ENCODE measurements at regions not wholly inside any gene's neighbourhood (a gene's known extent, or its start where the extent isn't known, plus 50 kb on each side); places are given as distances from the start of the nearest gene placed in this dataset.

DNA sequence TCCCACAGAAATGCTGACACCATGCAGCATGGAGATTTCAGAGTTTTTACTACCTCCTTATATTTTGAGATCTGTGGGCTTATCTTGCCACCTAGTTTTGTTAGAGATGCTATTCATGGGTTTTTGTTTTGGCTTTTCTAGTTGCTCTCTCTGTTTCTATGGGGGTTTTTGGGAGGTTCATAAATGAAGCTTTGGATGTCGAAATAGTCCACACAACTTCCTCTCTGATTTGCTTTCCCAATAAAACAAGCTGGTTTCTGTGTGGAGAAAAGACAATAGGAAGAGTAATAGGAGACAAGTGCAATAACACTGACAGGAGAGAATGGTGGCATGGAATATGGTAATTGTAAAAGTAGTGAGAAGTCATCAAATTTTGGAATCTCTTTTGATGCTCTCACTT is 106.8 kb upstream of the GPR149 start:
- TF ChIP-seq, protein P1, sequence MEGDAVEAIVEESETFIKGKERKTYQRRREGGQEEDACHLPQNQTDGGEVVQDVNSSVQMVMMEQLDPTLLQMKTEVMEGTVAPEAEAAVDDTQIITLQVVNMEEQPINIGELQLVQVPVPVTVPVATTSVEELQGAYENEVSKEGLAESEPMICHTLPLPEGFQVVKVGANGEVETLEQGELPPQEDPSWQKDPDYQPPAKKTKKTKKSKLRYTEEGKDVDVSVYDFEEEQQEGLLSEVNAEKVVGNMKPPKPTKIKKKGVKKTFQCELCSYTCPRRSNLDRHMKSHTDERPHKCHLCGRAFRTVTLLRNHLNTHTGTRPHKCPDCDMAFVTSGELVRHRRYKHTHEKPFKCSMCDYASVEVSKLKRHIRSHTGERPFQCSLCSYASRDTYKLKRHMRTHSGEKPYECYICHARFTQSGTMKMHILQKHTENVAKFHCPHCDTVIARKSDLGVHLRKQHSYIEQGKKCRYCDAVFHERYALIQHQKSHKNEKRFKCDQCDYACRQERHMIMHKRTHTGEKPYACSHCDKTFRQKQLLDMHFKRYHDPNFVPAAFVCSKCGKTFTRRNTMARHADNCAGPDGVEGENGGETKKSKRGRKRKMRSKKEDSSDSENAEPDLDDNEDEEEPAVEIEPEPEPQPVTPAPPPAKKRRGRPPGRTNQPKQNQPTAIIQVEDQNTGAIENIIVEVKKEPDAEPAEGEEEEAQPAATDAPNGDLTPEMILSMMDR (IDR thresholded peaks at IDR 0.05) = no peak
- TF ChIP-seq POLR2A (IDR thresholded peaks at IDR 0.05) = no peak

Measured in testis (tissue), 2 donors.